Kidney epithelial cell (primary cell): ENCODE measurements at regions not wholly inside any gene's neighbourhood (a gene's known extent, or its start where the extent isn't known, plus 50 kb on each side); places are given as distances from the start of the nearest gene placed in this dataset.

ENCODE experiments used
- DNase-seq: peaks from one replicate; pipeline ENCODE4 v3.0.0-alpha.2; 2010; ENCODE audit warnings: low read depth
- H3K27me3 ChIP-seq: 2 replicates; pipeline ENCODE4 v1.6.0; 2011; ENCODE audit warnings: low read length; ENCODE audit not compliant: control insufficient read depth, insufficient read depth
- H3K36me3 ChIP-seq: 2 replicates; pipeline ENCODE4 v1.5.1; 2011; ENCODE audit warnings: low read length; ENCODE audit not compliant: control insufficient read depth, insufficient read depth
- H3K4me3 ChIP-seq: 2 replicates; pipeline ENCODE4 v1.5.1; 2011; ENCODE audit warnings: low read depth, mild to moderate bottlenecking, control low read depth, low read length
- CTCF ChIP-seq: IDR thresholded peaks from 2 replicates; pipeline ENCODE4 v1.5.1; 2011; ENCODE audit warnings: mild to moderate bottlenecking, moderate library complexity, low read length, control low read depth, inconsistent platforms; ENCODE audit not compliant: insufficient read depth, poor library complexity, severe bottlenecking

- no peak for DNase-seq
- Histone ChIP-seq H3K27me3 (no peaks in the 10 kb centered on the region), H3K4me3 (no peak overlapping the region), H3K36me3 (no peaks in the 10 kb centered on the region)
- no peak for TF ChIP-seq CTCF
Observed at GRCh38 chr2:18792226-18792629, 202.9 kb upstream of the NT5C1B start.

- Histone ChIP-seq H3K27me3 (no peaks in the 10 kb centered on the region), H3K36me3 (no peaks in the 10 kb centered on the region), H3K4me3 (no peak overlapping the region)
- TF ChIP-seq CTCF, result no peak
- DNase-seq, result no peak
Observed at GRCh38 chr2:18791172-18791797, 201.9 kb upstream of the NT5C1B start.

GRCh38 chr2:18790509-18791171 lies 201.3 kb upstream of the NT5C1B start:
- H3K4me3 ChIP-seq, result no peak overlapping the region
- DNase-seq, result no peak
- no peaks in the 10 kb centered on the region for H3K27me3 ChIP-seq
- no peak for TF ChIP-seq CTCF
- no peaks in the 10 kb centered on the region for H3K36me3 ChIP-seq

GRCh38 chr2:18788592-18788991 lies 199.2 kb upstream of the NT5C1B start:
- Histone ChIP-seq H3K4me3 (no peak overlapping the region), H3K27me3 (no peaks in the 10 kb centered on the region), H3K36me3 (no peaks in the 10 kb centered on the region)
- peak; percentile 5 for DNase-seq
- no peak for TF ChIP-seq CTCF

GRCh38 chr2:18787726-18788125 lies 198.4 kb upstream of the NT5C1B start:
- Histone ChIP-seq H3K36me3 (no peaks in the 10 kb centered on the region), H3K27me3 (no peaks in the 10 kb centered on the region), H3K4me3 (no peak overlapping the region)
- DNase-seq, result no peak
- TF ChIP-seq CTCF, result no peak

GRCh38 chr2:18784245-18784644 lies 194.9 kb upstream of the NT5C1B start:
- Histone ChIP-seq H3K27me3 (no peaks in the 10 kb centered on the region), H3K4me3 (no peak overlapping the region), H3K36me3 (no peaks in the 10 kb centered on the region)
- TF ChIP-seq CTCF, result no peak
- DNase-seq, result no peak
